ENCODE measurements at regions not wholly inside any gene's neighbourhood (a gene's known extent, or its start where the extent isn't known, plus 50 kb on each side); places are given as distances from the start of the nearest gene placed in this dataset.

DNA sequence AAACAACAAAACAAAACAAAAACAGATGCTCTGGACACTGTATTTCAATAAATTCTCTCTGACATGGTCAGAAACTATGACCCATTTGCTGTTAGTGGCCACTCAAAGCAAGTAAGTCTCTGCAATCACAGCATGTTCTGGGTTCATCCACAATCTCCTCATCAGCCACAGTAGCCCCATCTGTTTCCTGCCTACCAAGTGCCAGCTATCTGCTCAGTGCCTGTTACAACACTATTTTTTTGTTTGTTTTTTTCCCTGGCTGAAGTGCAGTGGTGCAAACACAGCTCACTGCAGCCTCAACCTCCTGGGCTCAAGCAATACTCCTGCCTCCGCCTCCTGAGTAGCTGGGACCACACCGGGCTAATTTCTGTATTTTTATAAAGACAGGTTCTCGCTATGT, 137.9 kb downstream of the SOX9 start:
- no peak for DNase-seq (ENCODE audit: low spot score)

DNA sequence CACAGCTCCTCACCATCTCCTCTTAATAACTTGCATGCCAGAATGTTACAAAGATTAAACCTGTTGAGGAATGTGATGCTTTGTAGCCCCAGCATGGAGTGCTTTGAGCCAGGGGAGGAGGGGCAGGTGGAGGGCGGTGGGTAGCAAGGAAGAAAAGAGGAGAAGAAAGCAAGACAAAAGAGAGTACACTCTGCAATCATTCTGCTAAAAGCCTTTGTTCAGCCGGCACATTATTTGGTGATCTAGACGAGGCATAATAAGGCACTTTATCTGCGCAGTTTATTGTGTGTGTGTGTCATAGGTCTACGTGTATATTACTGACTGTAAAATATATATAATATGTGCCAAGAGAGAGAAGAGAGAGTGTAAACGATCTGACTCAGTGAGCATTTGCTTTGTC, 139.1 kb downstream of the SOX9 start:
- no peak for DNase-seq (ENCODE audit: low spot score)

DNA sequence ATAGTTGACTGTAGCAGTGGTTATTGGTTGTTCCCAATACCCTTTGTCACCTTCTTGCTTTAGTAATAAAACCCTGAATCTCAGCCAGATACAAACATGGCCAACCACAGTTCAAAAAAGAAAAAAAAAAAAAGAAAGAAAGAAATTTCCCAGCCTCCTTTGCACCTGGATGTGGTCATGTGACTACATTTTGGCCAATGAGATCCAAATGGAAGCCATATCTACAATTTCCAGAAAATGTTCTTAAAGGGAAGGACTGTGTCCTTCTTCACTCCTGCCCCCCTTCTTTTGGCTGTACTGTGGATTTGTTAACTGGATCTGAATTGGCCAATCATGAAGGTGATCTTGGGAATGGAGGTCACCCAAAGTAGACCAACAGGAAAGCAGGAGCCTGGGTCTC, 141.9 kb downstream of the SOX9 start:
- no peak for DNase-seq (ENCODE audit: low spot score)

DNA sequence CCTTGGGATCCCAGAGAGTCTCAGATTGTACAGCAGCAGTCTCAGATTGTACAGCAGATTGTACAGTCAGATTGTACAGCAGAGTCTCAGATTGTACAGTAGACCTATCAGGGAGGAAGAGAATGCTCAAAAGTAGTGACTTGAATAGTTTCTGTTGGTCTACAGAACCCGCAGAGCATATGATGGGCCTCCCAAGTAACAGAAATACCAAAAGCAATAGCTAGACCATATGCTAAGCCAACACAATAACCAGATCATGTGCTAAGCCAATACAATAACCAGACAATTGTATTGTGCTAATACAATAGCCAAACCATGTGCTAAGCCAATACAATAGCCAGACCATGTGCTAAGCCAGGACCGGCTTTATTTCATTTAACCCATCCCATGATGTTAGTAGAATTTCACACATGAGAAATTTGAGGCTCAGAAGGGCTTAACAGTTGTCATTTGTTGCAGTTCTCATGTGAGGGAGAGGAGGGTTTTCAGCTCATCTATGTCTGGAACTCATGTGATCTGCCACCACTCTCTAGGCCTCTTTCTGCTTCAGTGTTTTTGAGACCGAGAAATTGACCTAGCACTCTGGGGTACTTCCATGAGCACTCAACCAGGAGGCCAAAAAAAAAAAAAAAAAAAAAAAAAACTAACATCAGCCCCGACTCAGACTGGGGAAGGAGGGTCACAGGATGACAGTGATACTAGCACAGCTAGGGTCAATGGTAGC, 144.0 kb downstream of the SOX9 start:
- no peak for DNase-seq (ENCODE audit: low spot score)

DNA sequence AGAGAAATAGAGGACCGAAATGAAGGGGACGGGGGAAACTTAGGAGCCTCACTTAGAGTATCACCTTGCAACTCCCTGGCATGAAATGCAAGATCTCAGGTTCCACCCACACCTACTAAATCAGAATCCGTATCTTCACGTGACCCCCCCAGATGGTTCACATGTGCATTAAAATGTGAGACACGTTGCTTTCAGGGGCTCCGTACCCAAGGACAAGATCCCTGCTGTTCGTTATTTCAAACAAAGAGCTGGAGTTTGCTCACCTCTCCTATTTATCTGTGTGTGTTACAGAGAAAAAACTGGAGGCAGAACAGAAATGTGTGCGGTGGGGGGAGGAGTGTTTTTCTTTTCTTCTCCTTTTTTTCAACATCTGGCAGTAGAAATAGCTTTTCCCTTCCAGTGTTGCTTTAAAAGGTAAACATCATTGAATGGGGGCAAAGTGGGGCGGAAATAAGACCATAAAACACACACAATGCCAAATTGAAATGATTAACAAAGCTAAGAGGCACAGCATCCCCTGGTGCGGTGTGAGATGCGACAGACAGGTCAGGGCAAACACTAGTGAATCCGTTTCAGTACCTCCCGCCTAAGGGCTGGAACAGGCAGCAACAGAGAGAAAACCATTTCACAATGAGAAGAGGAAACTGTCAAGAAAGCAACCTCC, 145.4 kb downstream of the SOX9 start:
- no peak for DNase-seq (ENCODE audit: low spot score)

DNA sequence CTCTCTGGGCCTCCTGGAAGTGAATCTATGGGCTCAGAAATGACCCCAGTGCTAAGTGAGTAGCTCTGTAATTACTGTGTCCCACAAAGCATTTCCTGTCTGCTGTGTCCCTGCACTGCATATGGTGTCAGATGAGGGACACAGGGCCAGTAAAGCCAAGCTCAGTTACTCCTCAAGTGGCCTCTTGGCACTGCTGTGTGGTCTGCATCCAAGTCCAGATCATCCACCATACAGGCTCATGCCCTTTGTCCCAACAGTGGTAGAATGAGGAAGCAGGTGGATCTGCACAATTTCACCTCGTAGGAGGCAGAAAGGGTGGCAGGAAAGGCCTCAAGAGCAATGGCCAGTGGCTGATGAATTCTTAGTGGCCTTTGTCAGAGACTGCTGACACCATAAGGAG, 146.8 kb downstream of the SOX9 start:
- DNase-seq (ENCODE audit: low spot score), result no peak

DNA sequence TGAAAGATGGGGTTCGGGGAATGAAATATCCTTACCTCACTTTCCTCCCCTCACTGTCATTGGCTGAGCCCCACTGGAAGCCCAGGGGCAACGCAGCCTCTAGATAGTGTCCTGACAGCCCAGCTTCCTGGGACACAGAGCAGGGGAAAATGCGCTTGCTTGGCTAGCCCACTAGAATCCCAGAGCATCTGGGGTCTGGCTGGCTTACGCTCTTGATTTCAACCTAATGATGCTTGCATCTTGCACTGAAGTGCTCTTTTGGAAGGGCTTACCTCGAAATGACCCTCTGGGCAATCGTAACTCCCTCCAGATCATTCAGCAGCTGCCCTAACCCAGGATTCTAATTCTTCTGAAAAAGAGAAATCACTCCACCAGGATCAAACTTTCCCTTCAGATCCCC, 147.6 kb downstream of the SOX9 start:
- no peak for DNase-seq (ENCODE audit: low spot score)

DNA sequence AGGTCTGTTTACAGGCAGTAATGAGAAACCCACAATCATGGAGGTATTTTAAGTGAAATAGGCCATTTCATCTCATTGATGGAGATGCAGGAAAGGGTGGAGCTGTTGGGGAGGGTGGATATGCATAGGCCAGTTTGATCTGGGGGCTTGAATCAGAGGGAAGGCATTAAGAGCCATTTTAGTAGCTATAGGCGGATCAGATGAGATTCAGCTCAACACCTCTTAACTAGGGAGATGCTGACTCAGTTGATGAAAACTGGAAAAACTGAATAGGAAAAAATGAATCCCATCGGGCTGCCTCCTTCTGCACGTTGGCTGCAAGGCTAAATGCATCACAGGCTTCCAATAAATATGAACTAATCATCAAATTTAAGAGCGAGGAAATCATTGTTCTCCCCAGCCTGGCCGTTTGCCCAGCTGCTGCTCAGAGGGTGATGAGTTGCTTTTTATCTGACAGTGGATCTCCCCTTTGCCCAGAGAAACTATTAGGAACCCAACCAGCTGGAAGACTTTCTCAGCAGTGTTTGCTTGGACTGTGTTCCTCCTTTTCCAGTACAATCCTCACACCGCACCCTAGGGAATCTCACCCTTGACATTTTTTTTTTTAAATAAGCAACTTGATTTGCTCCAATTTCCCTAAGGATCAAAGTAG, 149.6 kb downstream of the SOX9 start:
- DNase-seq (ENCODE audit: low spot score), result no peak

DNA sequence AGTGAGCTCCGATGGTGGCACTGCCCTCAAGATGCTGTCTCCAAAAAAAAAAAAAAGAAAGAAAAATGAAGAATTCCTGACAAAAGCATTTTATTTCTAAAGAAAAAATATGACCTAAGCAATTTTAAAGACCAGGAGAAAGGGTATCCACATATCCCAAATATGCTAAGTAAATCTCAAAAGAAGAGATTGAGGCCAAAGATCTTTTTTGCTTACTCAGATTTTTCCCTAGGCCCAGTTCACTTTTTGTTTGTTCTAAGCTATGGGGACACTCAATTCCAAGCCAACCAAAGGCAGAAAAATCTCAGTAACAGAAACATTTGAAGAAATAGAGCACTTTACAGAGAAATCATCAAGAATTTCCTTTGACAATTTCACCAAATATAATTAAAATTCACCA, 150.8 kb downstream of the SOX9 start:
- no peak for DNase-seq (ENCODE audit: low spot score)

DNA sequence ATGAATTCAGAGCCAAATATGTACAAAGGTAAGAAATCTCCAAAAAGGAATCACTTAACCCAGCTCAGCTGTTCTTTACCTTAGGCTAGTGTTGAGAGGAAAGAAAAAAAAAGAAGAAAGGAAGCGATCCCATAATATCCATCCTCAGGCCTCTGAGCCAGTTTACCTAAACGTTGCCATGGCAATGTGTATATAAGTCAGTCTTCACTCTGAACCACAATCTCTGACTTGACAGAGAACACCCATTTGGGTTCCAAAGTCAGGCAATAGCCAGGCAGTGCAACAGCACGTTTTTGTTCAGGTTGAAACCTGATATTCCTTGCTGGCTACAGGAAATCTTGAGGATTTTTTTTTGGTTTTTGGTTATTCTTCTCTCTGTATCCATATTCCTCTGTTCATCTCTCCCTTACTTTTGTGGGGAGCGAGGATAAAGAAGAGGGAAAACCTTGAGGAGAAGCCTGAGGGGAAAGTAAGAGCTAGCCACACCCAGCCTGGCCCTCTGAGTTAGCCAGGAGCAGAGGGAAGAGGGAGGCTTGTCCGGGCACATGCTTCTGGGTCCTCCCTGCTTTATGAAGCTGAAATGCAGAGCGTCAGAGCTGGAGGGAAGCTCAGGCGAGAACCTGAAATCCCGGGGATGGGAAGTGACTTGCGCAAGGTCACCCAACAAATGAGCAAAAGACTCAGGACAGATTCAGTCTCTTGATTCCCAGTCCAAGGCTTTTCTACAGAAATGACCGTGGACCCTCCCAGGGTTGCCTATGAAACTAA, 152.7 kb downstream of the SOX9 start:
- no peak for DNase-seq (ENCODE audit: low spot score)

DNA sequence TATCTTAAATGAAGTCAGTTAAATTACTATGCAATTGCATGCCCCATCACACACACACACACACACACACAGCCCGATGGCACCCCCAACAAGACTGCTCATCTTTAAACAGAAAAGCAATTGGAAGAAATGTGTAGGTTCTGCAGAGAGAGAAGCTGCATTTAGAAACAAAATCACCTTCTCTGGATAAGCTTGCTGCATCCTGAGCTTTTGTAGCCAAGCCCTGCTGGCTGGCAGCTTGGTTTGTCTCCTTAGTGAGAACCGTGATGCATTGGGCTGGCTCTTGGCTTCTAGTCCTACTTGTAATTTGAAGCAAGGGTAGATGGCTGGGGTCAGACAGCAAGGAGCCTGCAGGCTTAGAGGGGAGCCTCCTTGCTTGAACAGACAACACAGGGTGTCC, 153.8 kb downstream of the SOX9 start:
- DNase-seq (ENCODE audit: low spot score), result no peak

DNA sequence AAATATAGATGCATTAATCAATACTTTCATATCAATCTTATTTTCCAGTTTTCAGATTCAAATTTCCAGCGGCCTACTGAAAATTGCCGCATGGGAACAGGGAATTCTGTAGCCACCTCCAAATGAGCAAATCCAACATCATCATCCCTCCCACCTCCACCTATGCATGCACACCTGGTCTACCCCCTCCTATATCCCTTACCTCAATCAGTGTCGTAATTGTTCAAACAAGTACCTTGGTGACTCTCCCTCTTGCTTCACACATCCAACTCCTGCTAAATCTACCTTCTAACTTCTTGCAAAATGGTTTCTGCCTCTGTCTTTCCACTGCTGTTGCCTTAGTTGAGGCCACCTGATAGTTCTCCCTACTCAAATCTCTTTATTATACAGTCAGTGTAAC, 160.1 kb downstream of the SOX9 start:
- no peak for DNase-seq (ENCODE audit: low spot score)

DNA sequence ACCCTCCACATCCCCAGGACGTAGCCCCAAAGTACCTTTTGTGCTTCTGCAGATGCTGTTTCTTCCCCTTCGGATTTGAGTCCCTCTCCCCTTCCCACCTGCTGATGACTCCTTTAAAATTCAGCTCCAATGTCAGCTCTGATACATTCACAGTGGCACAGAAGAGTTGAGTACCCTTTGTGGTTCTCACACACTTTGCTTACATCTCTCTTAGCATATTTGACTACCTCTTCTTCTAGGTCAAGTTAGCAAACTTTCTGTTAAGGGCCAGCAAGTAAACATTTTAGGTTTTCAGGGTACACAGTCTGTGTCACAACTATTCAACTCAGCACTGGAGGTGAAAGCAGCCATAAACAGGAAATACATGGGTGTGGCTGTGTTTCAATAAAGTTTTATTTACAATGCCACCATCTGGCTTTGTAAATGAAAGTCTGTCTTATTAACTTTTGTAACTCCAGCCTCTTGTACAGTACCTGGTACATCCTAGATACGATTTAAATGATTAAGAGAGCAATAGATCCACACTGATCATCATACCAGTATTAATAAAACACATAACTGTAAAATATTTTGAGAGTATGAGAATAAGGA, 161.7 kb downstream of the SOX9 start:
- DNase-seq (ENCODE audit: low spot score), result no peak

DNA sequence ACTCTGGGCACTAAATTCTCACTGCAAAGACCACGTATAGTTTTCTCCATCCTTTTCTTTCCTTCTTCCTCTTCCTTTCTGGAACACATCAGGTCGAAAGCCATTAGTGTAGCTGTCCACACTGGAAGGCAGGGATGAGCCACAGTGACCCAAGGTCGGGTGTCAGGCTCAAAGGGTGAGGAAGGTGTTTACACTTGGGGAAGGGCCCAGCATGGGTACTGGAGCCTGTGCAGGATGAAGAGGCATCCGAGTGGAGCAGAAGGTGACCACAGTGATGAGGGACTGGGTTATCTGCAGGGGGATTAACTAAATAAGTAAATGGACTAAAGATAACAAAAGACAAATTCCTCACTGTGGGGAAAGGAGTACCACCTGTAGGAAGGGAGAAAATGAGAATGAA, 164.0 kb downstream of the SOX9 start:
- no peak for DNase-seq (ENCODE audit: low spot score)

DNA sequence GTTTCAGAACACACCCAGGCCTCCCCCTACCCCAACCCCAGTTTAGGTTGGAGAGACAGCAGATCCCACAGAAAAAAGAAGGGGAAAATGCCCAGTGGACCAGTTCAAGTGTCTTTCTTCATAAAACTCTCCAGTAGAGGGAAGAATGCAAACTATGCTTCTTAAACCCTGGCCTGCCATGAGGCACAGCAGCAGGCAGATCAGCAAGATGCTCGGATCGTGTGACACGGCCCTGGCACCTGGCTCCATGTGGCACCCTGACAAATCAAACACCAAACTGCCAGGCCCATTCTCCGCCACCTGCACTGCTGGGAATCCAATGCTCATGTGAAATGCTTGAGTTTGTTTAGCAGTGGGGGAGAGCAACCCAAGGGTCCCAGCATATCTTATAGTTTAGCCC, 166.8 kb downstream of the SOX9 start:
- peak; percentile 23 for DNase-seq (ENCODE audit: low spot score)

DNA sequence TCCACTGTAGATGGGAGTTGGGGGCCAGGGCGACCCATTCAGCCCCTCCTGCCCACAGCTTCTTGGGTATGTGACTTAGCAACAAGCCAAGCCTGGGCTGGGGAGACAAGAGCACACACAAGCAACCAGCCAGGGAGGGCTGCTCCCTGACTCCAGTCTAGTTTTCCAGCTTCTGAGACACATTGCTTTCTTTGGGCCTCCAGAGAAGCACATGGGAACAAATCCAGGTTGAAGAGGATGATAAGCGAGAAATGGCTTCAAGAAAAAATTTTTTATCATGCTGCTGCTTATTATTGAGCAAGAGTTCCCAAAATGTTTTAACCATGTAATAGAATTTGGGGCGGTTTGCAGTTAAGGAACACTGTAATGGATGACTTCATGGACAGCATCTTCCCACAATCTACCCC, 173.7 kb downstream of the SOX9 start:
- DNase-seq (ENCODE audit: low spot score), result no peak

DNA sequence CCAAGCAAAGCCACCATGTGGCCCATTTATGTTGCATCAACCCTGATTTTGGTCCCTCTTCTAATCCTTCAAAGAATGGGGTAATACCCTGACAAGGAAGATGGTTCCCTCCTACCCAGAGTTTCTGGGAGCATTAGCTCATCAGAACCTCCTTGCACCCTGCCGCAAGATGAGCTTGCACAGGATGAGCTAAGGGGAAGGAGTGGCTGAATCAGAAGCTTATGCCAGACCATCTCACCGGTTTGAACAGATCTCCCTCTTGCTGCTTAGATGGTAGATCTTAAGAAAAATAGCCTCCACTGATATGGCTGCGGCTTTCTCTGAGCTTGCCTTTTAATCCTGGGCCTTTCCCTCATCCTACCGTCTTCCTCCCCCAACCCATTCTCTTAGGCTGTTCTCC, 175.1 kb downstream of the SOX9 start:
- no peak for DNase-seq (ENCODE audit: low spot score)

DNA sequence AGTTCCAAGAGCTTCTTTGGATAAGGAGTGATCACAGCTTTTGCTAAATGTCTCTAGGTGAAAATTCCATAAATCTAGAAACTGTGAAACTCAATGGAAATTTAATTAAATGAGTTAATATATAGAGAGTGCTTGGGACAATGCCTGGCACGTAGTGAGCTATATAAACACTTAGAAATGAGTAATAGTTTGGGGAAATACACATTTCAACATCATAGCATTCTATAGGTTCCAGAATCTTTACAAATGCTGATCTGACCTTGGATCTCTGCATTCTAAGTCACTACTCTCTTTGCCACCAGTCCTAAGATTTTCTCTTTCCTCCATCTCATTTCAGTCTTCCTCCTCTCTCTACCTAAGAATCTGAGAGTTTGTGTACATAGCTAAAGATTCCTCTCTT, 175.6 kb downstream of the SOX9 start:
- DNase-seq (ENCODE audit: low spot score), result no peak

DNA sequence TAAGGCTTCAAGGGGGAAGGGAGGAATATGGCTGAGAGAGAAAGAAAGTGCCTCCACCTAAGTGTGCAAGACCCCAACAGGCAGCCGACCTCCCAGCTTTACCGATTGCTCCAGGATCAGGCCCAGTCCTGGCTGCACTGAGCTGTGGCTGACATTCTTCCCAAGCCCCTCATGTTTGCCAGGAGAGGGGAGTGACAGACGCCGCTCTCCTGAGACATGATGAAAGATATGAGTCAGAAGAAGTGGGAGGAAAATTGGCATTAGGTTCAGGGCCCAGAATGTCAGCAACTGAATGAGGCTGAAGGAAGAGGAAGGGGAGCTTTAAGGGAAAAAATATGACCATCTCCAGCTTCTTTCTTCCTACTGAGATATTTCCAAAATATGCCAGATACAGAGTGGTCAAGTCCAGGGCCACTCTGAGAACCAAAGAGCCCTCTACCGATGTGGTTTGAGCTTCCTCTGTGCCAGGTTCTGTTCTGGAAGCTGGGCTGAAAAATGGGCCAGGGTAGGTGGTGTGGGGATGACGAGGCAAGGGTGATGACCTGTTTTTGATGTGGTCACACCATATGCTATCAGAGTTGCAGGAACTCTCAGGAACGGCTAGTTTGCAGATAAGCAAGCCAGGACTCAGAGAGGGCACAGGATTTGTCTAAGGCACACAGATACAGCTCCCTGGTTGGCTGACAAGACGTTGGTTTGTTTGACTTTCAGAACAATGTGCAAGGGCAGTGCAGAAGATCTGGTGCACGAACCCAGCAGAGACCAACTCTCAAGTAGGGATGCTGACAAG, 176.7 kb downstream of the SOX9 start:
- DNase-seq (ENCODE audit: low spot score), result peak; percentile 43

DNA sequence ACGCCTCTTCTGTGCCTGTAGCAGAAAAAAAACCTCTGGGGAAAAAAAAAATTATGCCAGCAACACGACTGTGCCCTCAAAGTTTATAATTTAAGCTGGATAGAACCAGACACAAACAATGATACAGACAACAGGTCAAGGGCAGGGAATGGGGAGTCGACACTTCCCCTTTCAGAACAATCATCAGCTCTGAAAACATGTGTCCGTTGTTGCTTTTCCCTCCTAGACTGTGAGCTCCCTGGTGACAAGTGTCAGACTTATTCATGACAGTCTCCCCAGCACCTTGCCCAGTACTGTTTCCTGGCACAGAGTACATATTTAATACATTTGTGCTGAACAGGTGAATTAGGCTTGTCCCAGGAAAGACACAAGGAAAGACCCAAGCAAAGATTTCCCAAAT, 178.3 kb downstream of the SOX9 start:
- DNase-seq (ENCODE audit: low spot score), result no peak

DNA sequence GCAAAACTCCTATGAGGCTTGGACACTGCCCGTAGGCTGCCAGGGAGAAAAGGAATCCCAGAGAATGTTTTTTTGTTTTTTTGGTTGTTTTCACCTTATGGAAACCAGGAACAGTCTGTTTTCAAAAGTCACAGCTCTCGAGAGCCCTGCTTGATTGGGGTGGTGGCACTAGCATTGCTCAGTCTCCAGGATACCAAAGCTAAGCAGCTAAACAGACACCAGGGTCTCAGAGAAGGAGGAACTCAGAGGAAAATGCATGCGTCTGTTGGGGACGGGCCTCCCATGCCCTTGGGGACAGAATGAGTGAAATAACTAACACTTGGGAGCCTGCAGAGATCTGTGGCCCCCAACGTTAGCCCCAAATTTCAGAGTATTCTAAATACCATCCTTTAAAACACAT, 178.8 kb downstream of the SOX9 start:
- no peak for DNase-seq (ENCODE audit: low spot score)

DNA sequence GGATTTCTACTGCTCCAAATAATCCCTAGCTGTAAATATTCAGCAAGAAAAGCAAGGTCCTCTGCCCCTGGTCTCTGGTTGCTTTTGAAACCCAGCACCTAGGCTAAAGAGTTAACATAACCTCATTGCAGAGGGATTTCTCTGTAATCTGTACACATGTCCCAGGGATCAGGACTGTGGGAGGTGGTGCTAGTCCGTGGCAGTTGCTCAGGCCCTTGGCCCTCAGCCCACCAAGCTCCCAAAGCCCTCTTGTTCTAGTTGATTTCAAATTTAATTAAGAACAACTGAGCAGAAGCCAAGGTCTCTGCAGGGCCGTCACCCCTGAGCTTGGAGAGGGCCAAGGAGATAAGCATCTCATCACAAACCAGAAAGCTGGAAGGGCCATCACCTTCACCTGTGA, 181.1 kb downstream of the SOX9 start:
- no peak for DNase-seq (ENCODE audit: low spot score)

Data from AG08396 (cell line).